ENCODE measurements at regions not wholly inside any gene's neighbourhood (a gene's known extent, or its start where the extent isn't known, plus 50 kb on each side); places are given as distances from the start of the nearest gene placed in this dataset.

DNA sequence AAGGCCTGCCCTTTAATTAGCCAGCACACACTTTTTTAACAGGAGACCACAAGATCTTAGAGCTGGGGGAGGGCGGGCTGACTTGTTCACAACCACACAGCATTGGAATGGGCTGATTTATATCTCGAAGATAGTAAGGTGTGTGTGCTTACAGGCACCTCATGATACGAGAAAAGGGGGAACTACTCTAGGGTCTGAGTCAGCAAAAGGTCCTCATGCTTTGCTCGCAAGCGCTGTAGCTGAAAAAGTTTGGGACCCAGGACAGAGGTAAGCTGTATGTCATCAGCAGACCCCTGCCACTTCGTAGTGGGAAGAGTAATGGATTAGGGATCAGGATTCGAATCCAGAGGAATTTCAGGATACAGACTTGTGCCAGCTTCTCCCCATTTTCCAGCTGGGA is 88.9 kb upstream of the RBM19 start:
- no peak for DNase-seq

DNA sequence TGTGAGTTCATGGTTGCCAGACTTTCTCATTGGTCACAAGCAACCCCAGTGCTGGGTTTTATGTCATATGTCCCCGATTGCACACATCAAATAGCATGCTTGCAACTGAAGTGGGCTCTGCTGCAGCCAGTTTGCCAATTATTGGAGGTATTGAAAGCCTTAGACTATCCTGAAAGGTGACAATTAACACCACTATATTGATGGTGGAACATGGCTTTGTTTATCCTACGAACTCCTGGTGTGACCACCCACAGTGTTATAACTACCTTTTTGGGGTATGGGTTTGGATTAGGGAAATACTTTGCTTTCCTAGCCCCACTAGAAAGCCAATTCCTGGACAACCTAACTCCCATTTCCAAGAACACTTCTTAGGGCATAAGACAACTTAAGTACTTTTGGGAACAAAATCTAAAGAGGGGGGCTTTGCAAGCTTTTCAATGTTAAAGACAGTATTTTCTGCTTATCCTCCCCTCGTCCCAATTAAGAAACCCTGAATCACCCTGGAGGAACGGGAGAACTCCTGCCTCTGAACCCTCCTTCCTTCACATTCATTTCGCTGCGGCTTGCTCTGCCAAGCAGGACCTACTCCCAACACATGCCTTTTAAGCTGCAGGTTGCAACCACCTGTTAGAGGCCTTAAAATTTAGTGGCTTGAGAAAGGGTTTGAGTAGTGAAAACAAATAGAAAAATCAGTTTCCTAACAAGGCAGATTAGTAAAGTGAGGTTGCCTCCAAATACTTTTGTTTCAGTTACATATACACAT is 80.3 kb upstream of the RBM19 start:
- Histone ChIP-seq H4K20me1 (ENCODE audit: low read length) (no peaks in the 10 kb centered on the region), H3K9me2 (replicated peaks; ENCODE audit: low read length) (no peaks in the 10 kb centered on the region), H2AFZ (ENCODE audit: low read length) (no peak overlapping the region), H3K27me3 (ENCODE audit: low read length) (peaks cover 65% of the 10 kb centered on the region), H3K79me2 (ENCODE audit: low read length) (no peaks in the 10 kb centered on the region), H3K9ac (ENCODE audit: low read length) (no peak overlapping the region), H3K4me3 (ENCODE audit: low read length) (no peak overlapping the region), H3K27ac (ENCODE audit: low read length) (no peak overlapping the region), H3K4me2 (ENCODE audit: low read length) (no peak overlapping the region), H3K9me3 (ENCODE audit: low read length) (no peaks in the 10 kb centered on the region), H3F3A (ENCODE audit: low read length, unreplicated experiment) (no peaks in the 10 kb centered on the region), H3K36me3 (ENCODE audit: low read depth, low read length) (no peaks in the 10 kb centered on the region), H3K4me1 (ENCODE audit: insufficient read depth, low read length) (no peaks in the 10 kb centered on the region)
- no TSS peak for BruUV-seq (replicated peaks)
- CTCF ChIA-PET: no interaction called here
- TF ChIP-seq, protein P1, sequence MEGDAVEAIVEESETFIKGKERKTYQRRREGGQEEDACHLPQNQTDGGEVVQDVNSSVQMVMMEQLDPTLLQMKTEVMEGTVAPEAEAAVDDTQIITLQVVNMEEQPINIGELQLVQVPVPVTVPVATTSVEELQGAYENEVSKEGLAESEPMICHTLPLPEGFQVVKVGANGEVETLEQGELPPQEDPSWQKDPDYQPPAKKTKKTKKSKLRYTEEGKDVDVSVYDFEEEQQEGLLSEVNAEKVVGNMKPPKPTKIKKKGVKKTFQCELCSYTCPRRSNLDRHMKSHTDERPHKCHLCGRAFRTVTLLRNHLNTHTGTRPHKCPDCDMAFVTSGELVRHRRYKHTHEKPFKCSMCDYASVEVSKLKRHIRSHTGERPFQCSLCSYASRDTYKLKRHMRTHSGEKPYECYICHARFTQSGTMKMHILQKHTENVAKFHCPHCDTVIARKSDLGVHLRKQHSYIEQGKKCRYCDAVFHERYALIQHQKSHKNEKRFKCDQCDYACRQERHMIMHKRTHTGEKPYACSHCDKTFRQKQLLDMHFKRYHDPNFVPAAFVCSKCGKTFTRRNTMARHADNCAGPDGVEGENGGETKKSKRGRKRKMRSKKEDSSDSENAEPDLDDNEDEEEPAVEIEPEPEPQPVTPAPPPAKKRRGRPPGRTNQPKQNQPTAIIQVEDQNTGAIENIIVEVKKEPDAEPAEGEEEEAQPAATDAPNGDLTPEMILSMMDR (conservative IDR thresholded peaks at IDR 0.05; ENCODE audit: low read depth, low read length): no peak
- no peak for TF ChIP-seq EZH2 (IDR thresholded peaks at IDR 0.05; ENCODE audit: low read length, unreplicated experiment)
- TF ChIP-seq EZH2phosphoT487 (IDR thresholded peaks at IDR 0.05; ENCODE audit: borderline replicate concordance, low read length): no peak
- no peak for ATAC-seq
- intact Hi-C loops (cut with micrococcal nuclease): no loop called here
- POLR2A ChIA-PET (ENCODE audit: unreplicated experiment): no interaction called here
- no peak for DNase-seq

More for the DNA sequence above, 88.9 kb upstream of the RBM19 start:
- Histone ChIP-seq H4K20me1 (ENCODE audit: low read length) (no peaks in the 10 kb centered on the region), H3K4me1 (ENCODE audit: insufficient read depth, low read length) (no peaks in the 10 kb centered on the region), H3K27me3 (ENCODE audit: low read length) (peaks cover 71% of the 10 kb centered on the region), H3K4me2 (ENCODE audit: low read length) (no peak overlapping the region), H3K4me3 (ENCODE audit: low read length) (no peak overlapping the region), H3K36me3 (ENCODE audit: low read depth, low read length) (no peaks in the 10 kb centered on the region), H3K79me2 (ENCODE audit: low read length) (no peaks in the 10 kb centered on the region), H3K9ac (ENCODE audit: low read length) (no peak overlapping the region), H3K9me3 (ENCODE audit: low read length) (no peaks in the 10 kb centered on the region), H3F3A (ENCODE audit: low read length, unreplicated experiment) (no peaks in the 10 kb centered on the region), H3K27ac (ENCODE audit: low read length) (no peak overlapping the region), H2AFZ (ENCODE audit: low read length) (no peak overlapping the region), H3K9me2 (replicated peaks; ENCODE audit: low read length) (no peaks in the 10 kb centered on the region)
- ChIA-PET POLR2A (ENCODE audit: unreplicated experiment) (no interaction called here), CTCF (no interaction called here)
- intact Hi-C loops (cut with micrococcal nuclease): no loop called here
- TF ChIP-seq EZH2phosphoT487 (IDR thresholded peaks at IDR 0.05; ENCODE audit: borderline replicate concordance, low read length): no peak
- TF ChIP-seq, protein P1 (conservative IDR thresholded peaks at IDR 0.05; ENCODE audit: low read depth, low read length): no peak
- TF ChIP-seq EZH2 (IDR thresholded peaks at IDR 0.05; ENCODE audit: low read length, unreplicated experiment): no peak
- BruUV-seq (replicated peaks): no TSS peak
- ATAC-seq: no peak

DNA sequence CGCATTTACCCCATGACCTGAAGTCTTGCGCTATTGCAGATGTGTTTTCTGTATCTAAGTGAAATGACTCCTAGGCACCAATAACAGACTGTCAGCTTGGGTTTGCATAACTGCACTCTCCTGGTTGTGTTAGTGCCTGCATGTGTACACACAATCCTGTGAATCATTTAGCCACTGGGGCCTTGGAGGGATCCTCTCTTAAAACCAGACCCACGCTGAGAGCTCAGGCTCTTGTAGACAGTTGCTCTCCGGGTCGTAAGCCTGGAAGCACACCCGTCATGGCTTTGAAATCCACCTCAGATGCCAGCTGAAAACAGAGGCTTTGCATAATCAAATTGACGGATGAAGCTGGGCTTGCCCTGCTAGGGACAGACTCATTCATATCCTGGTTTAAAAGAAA is 79.2 kb upstream of the RBM19 start:
- no peak for ATAC-seq
- Histone ChIP-seq H3K79me2 (ENCODE audit: low read length) (no peaks in the 10 kb centered on the region), H3K9me3 (ENCODE audit: low read length) (no peaks in the 10 kb centered on the region), H3K4me3 (ENCODE audit: low read length) (no peak overlapping the region), H4K20me1 (ENCODE audit: low read length) (no peaks in the 10 kb centered on the region), H3K9ac (ENCODE audit: low read length) (no peak overlapping the region), H3F3A (ENCODE audit: low read length, unreplicated experiment) (no peaks in the 10 kb centered on the region), H3K4me2 (ENCODE audit: low read length) (no peak overlapping the region), H3K4me1 (ENCODE audit: insufficient read depth, low read length) (no peaks in the 10 kb centered on the region), H3K27ac (ENCODE audit: low read length) (no peak overlapping the region), H3K9me2 (replicated peaks; ENCODE audit: low read length) (no peaks in the 10 kb centered on the region), H2AFZ (ENCODE audit: low read length) (no peak overlapping the region), H3K27me3 (ENCODE audit: low read length) (peaks cover 65% of the 10 kb centered on the region), H3K36me3 (ENCODE audit: low read depth, low read length) (no peaks in the 10 kb centered on the region)
- DNase-seq: no peak
- ChIA-PET CTCF (no interaction called here), POLR2A (ENCODE audit: unreplicated experiment) (no interaction called here)
- no TSS peak for BruUV-seq (replicated peaks)
- intact Hi-C loops (cut with micrococcal nuclease): no loop called here
- TF ChIP-seq, protein P1 (conservative IDR thresholded peaks at IDR 0.05; ENCODE audit: low read depth, low read length): no peak
- TF ChIP-seq EZH2 (IDR thresholded peaks at IDR 0.05; ENCODE audit: low read length, unreplicated experiment): no peak
- no peak for TF ChIP-seq EZH2phosphoT487 (IDR thresholded peaks at IDR 0.05; ENCODE audit: borderline replicate concordance, low read length)
